Lung (tissue), 11 donors: ENCODE measurements at regions not wholly inside any gene's neighbourhood (a gene's known extent, or its start where the extent isn't known, plus 50 kb on each side); places are given as distances from the start of the nearest gene placed in this dataset.
A peak's percentile ranks its signal among the peaks of the same experiment; 100 is the strongest.

Experiments used
- ATAC-seq: fragments of 200-7000 bp; cut with Tn5 transposase; one replicate; pipeline ENCODE4 v1.9.1; 2020; ENCODE audit warnings: moderate number of reproducible peaks; ENCODE audit not compliant: insufficient read depth, low FRiP score
- DNase-seq, 3 donors: peaks; one replicate each; pipeline ENCODE4 v3.0.0-alpha.2; 2013 to 2017
- H3K27ac ChIP-seq, 2 donors: one replicate each; pipeline ENCODE4 v1.5.1; 2013; ENCODE audit warnings: mild to moderate bottlenecking in 2 of 2, moderate library complexity in 2 of 2, control low read depth in 1 of 2, inconsistent platforms in 1 of 2, low read depth in 1 of 2, low read length in 1 of 2
- H3K27me3 ChIP-seq, 3 donors: one replicate each; pipeline ENCODE4 v1.5.1; 2013; ENCODE audit warnings: low read length in 2 of 3; ENCODE audit not compliant: control insufficient read depth in 3 of 3, insufficient read depth in 3 of 3
- H3K36me3 ChIP-seq, 4 donors: one replicate each; pipeline ENCODE4 v1.5.1; 2013; ENCODE audit warnings: low read length in 4 of 4, mild to moderate bottlenecking in 1 of 4, moderate library complexity in 1 of 4; ENCODE audit not compliant: control insufficient read depth in 4 of 4, insufficient read depth in 4 of 4
- H3K4me1 ChIP-seq, 5 donors: one replicate each; pipeline ENCODE4 v1.5.1; 2013; ENCODE audit warnings: low read length in 5 of 5, mild to moderate bottlenecking in 2 of 5, moderate library complexity in 1 of 5; ENCODE audit not compliant: control insufficient read depth in 5 of 5, insufficient read depth in 5 of 5
- H3K4me3 ChIP-seq: one replicate; pipeline ENCODE4 v1.5.1; 2013; ENCODE audit warnings: mild to moderate bottlenecking, control low read depth, moderate library complexity
- H3K9ac ChIP-seq, 2 donors: one replicate each; pipeline ENCODE4 v1.5.1; 2013; ENCODE audit warnings: low read length in 2 of 2, control low read depth in 1 of 2; ENCODE audit not compliant: insufficient read depth in 1 of 2
- H3K9me3 ChIP-seq, 4 donors: one replicate each; pipeline ENCODE4 v1.5.1; 2013; ENCODE audit warnings: low read length in 3 of 4, mild to moderate bottlenecking in 1 of 4, moderate library complexity in 1 of 4; ENCODE audit not compliant: control insufficient read depth in 4 of 4, insufficient read depth in 3 of 4
- WGBS, 2 donors: extraction: QIAGEN DNeasy Blood & Tissue Kit; methylation state at CpG; one replicate each; pipeline ENCODE4 v1.1.7; 2013; 5-methylcytosine and 5-hydroxymethylcytosine counted together
- TF ChIP-seq, protein P1 (sequence below): IDR thresholded peaks from 2 replicates; pipeline ENCODE4 v1.5.1; 2012; ENCODE audit warnings: mild to moderate bottlenecking; ENCODE audit errors: control extremely low read depth, extremely low read depth
- donor health status: control.
- donor health status: control.
- donor health status: Bipolar disorder and iron deficiency.
- donor health status: healthy.
- donor health status: DM: yes; HTN: yes; CAD: no.

DNA sequence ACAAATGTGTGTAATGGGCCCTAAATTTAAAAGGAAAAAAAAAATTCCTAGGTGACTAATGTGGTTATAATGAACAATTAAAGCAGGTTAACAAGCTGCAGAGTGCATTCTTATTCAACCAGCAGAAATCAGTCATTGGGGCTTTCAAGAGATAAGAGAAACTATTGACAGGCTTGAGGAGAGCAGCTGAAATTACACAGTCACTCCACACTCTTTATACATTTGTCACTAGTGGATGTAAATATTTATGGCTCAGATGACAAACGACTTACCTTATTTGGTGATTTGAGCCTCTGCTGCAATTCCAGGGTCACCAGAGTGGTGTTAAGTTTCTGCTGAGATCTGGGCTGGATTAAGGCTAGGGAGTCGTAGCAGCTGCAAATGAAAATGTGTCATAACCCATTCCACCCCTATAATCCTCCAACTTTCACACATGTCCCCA lies 896.3 kb downstream of the TTLL7 start:
- Histone ChIP-seq H3K27me3 (no peaks in the 10 kb centered on the region), H3K9ac (no peak overlapping the region), H3K36me3 (no peaks in the 10 kb centered on the region), H3K9me3 (no peaks in the 10 kb centered on the region), H3K27ac (no peak overlapping the region), H3K4me3 (no peak overlapping the region), H3K4me1 (peaks cover 0 to 20% (median 0%) of the 10 kb centered on the region in 5 donors)
- 44 to 67% methylated on average over 2 of the region's 2 CpGs for WGBS, 2 donors
- DNase-seq (peak; percentile 64 to 89 (median 88)), ATAC-seq (peak; percentile 34)
- TF ChIP-seq, protein P1, sequence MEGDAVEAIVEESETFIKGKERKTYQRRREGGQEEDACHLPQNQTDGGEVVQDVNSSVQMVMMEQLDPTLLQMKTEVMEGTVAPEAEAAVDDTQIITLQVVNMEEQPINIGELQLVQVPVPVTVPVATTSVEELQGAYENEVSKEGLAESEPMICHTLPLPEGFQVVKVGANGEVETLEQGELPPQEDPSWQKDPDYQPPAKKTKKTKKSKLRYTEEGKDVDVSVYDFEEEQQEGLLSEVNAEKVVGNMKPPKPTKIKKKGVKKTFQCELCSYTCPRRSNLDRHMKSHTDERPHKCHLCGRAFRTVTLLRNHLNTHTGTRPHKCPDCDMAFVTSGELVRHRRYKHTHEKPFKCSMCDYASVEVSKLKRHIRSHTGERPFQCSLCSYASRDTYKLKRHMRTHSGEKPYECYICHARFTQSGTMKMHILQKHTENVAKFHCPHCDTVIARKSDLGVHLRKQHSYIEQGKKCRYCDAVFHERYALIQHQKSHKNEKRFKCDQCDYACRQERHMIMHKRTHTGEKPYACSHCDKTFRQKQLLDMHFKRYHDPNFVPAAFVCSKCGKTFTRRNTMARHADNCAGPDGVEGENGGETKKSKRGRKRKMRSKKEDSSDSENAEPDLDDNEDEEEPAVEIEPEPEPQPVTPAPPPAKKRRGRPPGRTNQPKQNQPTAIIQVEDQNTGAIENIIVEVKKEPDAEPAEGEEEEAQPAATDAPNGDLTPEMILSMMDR: no peak

DNA sequence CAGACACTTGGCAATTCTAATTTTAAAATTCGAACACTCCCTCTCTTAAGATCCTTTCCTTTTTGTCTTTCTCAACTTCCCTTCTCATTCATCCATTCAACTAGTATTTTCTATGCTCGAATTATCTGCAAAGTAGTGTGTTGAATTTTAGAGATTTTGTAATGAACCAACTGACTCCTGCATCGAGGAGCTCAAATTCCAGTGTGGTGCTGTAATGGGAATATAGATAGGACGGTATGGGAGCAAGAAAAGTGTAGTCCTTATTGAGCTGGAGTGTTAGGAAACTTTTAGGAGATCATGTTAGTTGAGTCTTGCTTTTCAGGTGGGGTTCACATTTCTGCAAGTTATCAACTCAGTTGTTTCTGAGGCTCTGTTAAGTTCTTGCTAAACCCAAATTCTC lies 897.5 kb downstream of the TTLL7 start:
- WGBS, 2 donors: 77 to 86% methylated on average over 4 of the region's 4 CpGs
- Histone ChIP-seq H3K27ac (no peak overlapping the region), H3K4me1 (peaks cover 0 to 20% (median 0%) of the 10 kb centered on the region in 5 donors), H3K36me3 (no peaks in the 10 kb centered on the region), H3K9me3 (no peaks in the 10 kb centered on the region), H3K27me3 (no peaks in the 10 kb centered on the region), H3K9ac (no peak overlapping the region), H3K4me3 (no peak overlapping the region)
- DNase-seq: no peak
- ATAC-seq: no peak
- TF ChIP-seq, protein P1: no peak

DNA sequence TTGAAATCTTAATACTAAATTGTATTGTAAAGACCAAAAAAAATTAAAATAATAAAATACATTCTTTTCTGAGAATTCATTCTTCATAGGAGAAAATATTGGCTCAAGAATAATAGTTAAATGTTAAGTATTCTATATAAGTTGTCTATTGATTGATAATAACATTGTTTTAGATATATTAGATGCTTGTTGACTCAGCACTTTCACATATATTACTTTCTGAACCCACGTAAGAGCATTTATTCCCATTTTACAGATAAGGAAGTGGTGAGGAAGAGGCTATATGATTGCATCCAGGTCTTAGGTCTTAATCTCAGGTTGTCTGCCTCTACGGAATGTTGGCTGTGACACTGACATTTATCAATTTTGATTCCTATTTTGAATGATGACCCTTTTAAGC lies 898.8 kb downstream of the TTLL7 start:
- Histone ChIP-seq H3K4me3 (no peak overlapping the region), H3K9ac (no peak overlapping the region), H3K9me3 (peaks cover 0 to 3% (median 0%) of the 10 kb centered on the region in 4 donors), H3K27me3 (no peaks in the 10 kb centered on the region), H3K27ac (no peak overlapping the region), H3K4me1 (peaks cover 0 to 20% (median 0%) of the 10 kb centered on the region in 5 donors), H3K36me3 (no peaks in the 10 kb centered on the region)
- WGBS, 2 donors: 93 to 94% methylated on average over 2 of the region's 2 CpGs
- ATAC-seq: no peak
- TF ChIP-seq, protein P1: no peak
- DNase-seq: no peak

DNA sequence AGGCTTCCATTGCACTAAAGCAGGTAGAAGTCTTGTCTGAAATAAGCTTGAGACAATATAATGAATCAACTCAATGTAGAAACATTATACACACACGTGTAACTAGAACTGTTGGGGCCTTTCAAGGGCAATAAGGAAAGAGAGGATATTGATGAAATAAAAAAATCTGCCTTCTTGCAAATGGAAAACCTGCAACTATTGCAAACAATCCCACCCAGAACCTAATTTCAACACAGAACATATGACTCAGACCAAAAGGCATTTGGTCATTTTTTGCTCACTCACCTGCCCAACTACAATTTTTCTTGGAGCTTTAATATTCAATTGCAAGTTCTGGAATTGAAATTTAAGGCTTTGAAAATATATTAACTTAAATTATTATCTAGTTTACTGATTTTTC lies 900.1 kb downstream of the TTLL7 start:
- TF ChIP-seq, protein P1: no peak
- Histone ChIP-seq H3K4me3 (no peak overlapping the region), H3K9ac (no peak overlapping the region), H3K27me3 (no peaks in the 10 kb centered on the region), H3K4me1 (peaks cover 0 to 20% (median 0%) of the 10 kb centered on the region in 5 donors), H3K36me3 (no peaks in the 10 kb centered on the region), H3K27ac (no peak overlapping the region), H3K9me3 (peaks cover 0 to 3% (median 0%) of the 10 kb centered on the region in 4 donors)
- ATAC-seq (no peak), DNase-seq (no peak)
- WGBS, 2 donors: 79 to 82% methylated on average over 1 of the region's 1 CpG
